ENCODE measurements at regions not wholly inside any gene's neighbourhood (a gene's known extent, or its start where the extent isn't known, plus 50 kb on each side); places are given as distances from the start of the nearest gene placed in this dataset.
A peak's percentile ranks its signal among the peaks of the same experiment; 100 is the strongest.

DNA sequence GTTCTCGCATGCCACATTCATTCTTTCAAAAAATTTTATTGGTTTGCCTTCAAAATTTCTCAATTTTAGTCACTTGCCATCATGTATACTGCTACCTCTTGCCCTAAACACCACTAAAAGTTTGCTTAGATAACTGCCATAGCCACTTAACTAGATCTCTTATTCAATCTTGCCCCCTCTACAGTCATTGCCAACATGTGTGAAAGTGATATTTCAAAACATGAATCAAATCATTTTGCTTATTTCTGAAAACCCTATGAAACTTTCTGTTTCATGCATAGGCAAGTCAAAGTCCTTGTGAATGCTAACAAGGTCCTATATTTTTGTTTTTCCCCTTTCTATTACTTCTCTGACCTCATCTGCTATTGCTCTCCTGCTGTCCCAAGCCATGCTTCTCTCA is 397.1 kb downstream of the KCNJ3 start:
- no peak overlapping the region for H3K27ac Mint-ChIP-seq
- peaks cover 12% of the 10 kb centered on the region for H3K9me3 Mint-ChIP-seq
- H3K4me1 Mint-ChIP-seq = peaks cover 16% of the 10 kb centered on the region
- H3K4me3 Mint-ChIP-seq = no peak overlapping the region
- TF ChIP-seq, protein P1, sequence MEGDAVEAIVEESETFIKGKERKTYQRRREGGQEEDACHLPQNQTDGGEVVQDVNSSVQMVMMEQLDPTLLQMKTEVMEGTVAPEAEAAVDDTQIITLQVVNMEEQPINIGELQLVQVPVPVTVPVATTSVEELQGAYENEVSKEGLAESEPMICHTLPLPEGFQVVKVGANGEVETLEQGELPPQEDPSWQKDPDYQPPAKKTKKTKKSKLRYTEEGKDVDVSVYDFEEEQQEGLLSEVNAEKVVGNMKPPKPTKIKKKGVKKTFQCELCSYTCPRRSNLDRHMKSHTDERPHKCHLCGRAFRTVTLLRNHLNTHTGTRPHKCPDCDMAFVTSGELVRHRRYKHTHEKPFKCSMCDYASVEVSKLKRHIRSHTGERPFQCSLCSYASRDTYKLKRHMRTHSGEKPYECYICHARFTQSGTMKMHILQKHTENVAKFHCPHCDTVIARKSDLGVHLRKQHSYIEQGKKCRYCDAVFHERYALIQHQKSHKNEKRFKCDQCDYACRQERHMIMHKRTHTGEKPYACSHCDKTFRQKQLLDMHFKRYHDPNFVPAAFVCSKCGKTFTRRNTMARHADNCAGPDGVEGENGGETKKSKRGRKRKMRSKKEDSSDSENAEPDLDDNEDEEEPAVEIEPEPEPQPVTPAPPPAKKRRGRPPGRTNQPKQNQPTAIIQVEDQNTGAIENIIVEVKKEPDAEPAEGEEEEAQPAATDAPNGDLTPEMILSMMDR (IDR thresholded peaks at IDR 0.05; ENCODE audit: unreplicated experiment) = no peak
- no peaks in the 10 kb centered on the region for H3K36me3 Mint-ChIP-seq
- no peaks in the 10 kb centered on the region for H3K27me3 Mint-ChIP-seq (ENCODE audit: low read depth)
- no peak for DNase-seq (ENCODE audit: low spot score in 2 of 2, unreplicated experiment in 2 of 2)

DNA sequence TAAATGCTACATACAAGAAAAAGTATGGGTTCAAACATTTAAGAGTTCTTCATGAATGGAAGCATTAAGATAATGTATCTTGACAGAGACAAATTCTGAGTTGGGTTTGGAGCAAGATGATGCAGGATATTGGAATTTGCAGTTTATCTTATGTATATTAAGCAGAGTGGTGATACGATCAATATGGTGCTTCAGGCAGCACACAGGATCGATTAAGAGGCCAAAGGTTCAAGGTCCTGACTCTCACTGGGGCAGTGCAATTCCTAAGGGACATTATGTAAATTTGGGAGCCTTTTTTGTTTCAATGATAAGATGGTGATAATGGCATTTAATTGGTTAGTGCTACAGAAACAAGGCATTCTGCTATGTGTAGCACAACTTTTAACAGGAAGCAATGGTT is 381.9 kb downstream of the KCNJ3 start:
- Mint-ChIP-seq H3K4me1 (peaks cover 23% of the 10 kb centered on the region), H3K36me3 (no peaks in the 10 kb centered on the region), H3K27me3 (ENCODE audit: low read depth) (no peaks in the 10 kb centered on the region)

DNA sequence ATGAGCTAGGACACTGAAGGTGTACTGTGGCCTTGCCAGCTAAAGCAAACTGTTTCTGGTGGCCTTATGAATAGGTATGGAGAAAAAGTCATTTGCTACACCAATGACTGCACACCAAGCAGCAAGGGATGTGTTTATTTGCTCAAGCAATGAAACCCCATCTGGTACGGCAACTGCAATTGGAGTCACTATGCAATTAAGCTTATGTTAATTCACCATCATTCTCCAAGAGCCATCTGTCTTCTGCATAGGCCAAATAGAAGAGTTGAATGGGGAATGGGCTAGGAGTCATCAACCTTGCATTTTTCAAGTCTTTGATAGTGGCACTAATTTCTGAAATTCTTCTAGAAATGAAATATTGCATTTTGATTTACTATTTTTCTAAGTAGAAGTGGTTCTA is 372.0 kb downstream of the KCNJ3 start:
- H3K27me3 Mint-ChIP-seq (ENCODE audit: low read depth) = no peaks in the 10 kb centered on the region
- peak overlapping the region; percentile 62 for H3K27ac Mint-ChIP-seq
- DNase-seq (ENCODE audit: low spot score in 2 of 2, unreplicated experiment in 2 of 2) = no peak
- H3K36me3 Mint-ChIP-seq = no peaks in the 10 kb centered on the region
- H3K4me3 Mint-ChIP-seq = no peak overlapping the region
- TF ChIP-seq, protein P1 (IDR thresholded peaks at IDR 0.05; ENCODE audit: unreplicated experiment) = no peak
- H3K9me3 Mint-ChIP-seq = peaks cover 28% of the 10 kb centered on the region
- peaks cover 27% of the 10 kb centered on the region for H3K4me1 Mint-ChIP-seq

More for the DNA sequence above, 381.9 kb downstream of the KCNJ3 start:
- Mint-ChIP-seq H3K4me3 (no peak overlapping the region), H3K27ac (no peak overlapping the region), H3K9me3 (peaks cover 10% of the 10 kb centered on the region)
- no peak for DNase-seq (ENCODE audit: low spot score in 2 of 2, unreplicated experiment in 2 of 2)
- TF ChIP-seq, protein P1 (IDR thresholded peaks at IDR 0.05; ENCODE audit: unreplicated experiment) = no peak

DNA sequence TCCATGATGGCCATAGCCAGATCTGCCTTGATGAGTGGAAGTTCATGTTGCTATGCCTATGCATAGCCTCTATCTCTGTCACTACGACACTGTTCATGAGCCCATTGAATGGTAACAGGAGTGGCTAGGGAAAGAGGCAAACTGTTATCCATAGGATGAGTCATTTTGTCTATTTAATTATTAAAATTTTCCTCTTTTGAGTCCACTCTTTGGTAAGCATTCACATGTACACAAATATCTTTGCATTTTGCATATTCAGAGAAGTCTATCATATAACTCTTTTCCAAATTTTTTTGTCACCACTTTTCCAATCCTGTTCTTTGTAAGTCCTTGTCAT is 364.4 kb downstream of the KCNJ3 start:
- H3K27me3 Mint-ChIP-seq (ENCODE audit: low read depth) = no peaks in the 10 kb centered on the region
- H3K27ac Mint-ChIP-seq = no peak overlapping the region
- TF ChIP-seq, protein P1 (IDR thresholded peaks at IDR 0.05; ENCODE audit: unreplicated experiment) = no peak

DNA sequence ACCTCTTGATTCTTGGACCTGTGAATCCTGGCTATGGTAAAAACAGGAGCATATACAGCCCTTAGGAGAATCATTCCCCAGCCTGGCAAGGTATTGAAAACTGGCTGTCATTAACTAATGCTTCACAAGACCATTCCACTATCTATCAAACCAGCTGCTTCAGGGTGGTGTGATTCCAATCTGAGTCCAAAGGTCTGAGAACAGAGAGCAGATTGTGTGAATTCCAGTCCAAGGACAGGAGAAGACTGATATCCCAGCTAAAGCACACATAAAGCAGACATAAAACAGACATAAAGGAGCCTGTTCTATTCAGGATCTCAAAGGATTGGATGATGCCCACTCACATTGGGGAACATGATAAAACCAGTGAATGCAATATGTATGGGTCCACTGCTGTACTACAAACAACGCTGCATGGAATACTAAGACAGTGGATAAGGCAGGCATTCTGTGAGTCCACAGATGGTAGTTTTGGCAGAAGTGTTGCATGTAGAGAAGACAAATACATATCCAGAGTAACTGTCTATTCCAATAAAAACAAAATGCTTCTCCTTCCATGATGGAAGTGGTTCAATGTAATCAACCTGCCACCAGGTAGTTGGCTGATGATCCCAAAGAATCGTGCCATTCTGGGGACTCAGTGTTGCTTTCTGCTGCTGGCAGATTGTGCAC is 363.9 kb downstream of the KCNJ3 start:
- H3K4me3 Mint-ChIP-seq = no peak overlapping the region
- H3K27me3 Mint-ChIP-seq (ENCODE audit: low read depth) = no peaks in the 10 kb centered on the region
- H3K9me3 Mint-ChIP-seq = peaks cover 35% of the 10 kb centered on the region
- no peak for DNase-seq (ENCODE audit: low spot score in 2 of 2, unreplicated experiment in 2 of 2)
- H3K4me1 Mint-ChIP-seq = no peaks in the 10 kb centered on the region
- no peak overlapping the region for H3K27ac Mint-ChIP-seq
- TF ChIP-seq, protein P1 (IDR thresholded peaks at IDR 0.05; ENCODE audit: unreplicated experiment) = no peak
- no peaks in the 10 kb centered on the region for H3K36me3 Mint-ChIP-seq

More for the DNA sequence above, 364.4 kb downstream of the KCNJ3 start:
- peaks cover 40% of the 10 kb centered on the region for H3K9me3 Mint-ChIP-seq
- DNase-seq (ENCODE audit: low spot score in 2 of 2, unreplicated experiment in 2 of 2) = no peak
- H3K36me3 Mint-ChIP-seq = no peaks in the 10 kb centered on the region
- no peaks in the 10 kb centered on the region for H3K4me1 Mint-ChIP-seq
- no peak overlapping the region for H3K4me3 Mint-ChIP-seq

DNA sequence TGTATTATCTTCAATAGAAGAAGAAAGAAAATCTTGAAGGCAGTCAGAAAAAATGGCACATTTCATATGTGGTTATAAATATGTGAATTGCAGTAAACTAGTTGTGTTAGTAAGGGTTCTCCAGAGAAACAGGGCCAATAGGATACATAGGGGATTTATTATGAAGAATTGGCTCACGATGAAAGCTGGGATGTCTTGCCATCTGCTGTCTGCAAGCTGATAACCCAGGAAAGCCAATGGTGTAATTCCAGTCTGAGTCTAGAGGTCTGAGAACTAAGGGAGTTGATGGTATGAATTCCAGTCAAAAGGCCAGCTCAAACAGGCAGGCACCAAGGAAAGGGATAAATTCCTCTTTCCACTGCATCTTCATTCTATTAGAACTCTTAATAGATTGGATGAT is 362.4 kb downstream of the KCNJ3 start:
- TF ChIP-seq, protein P1 (IDR thresholded peaks at IDR 0.05; ENCODE audit: unreplicated experiment) = no peak
- DNase-seq (ENCODE audit: low spot score in 2 of 2, unreplicated experiment in 2 of 2) = no peak
- Mint-ChIP-seq H3K4me3 (no peak overlapping the region), H3K36me3 (no peaks in the 10 kb centered on the region), H3K27me3 (ENCODE audit: low read depth) (no peaks in the 10 kb centered on the region), H3K9me3 (peaks cover 33% of the 10 kb centered on the region), H3K27ac (no peak overlapping the region), H3K4me1 (no peaks in the 10 kb centered on the region)

Measured in mesothelial cell of epicardium (in vitro differentiated cells).